GM21390 (cell line): ENCODE measurements at regions not wholly inside any gene's neighbourhood (a gene's known extent, or its start where the extent isn't known, plus 50 kb on each side); places are given as distances from the start of the nearest gene placed in this dataset.
"Not testable (repeated sequence)": the region's sequence is repeated elsewhere in the genome, so short reads cannot be mapped to it uniquely, and the experiment has no call there.

Source experiments
- ATAC-seq: cut with Tn5 transposase; IDR thresholded peaks from one replicate; pipeline ENCODE4 v1.9.1; 2021; ENCODE audit not compliant: unreplicated experiment

GRCh38 chr15:55126111-55126510 lies 70.6 kb downstream of the RSL24D1 start:
- no peak for ATAC-seq

DNA sequence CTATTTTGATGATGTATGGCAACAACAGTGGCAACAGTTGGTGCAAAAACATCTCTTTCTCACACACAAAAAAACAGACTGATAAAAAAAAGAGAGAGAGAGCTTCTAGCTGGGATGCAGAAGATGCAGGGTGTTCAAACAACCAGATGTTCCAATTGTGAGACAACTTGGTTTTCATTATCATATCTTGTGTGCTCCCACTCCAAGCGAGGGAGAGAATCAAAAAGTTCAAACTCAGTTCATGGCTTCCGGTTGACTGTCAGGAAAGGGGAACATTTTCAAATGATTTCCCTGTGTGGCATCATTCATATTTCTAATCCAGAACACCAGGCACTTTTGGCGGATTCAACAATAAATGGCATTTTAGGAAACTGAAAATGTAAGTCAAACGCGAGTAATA lies 72.1 kb downstream of the RSL24D1 start:
- ATAC-seq = no peak

- ATAC-seq = no peak
Observed at GRCh38 chr15:55118344-55118870, 78.3 kb downstream of the RSL24D1 start.

- no peak for ATAC-seq
Observed at GRCh38 chr15:55116636-55117035, 80.1 kb downstream of the RSL24D1 start.

- ATAC-seq = no peak
Observed at GRCh38 chr15:55113736-55114135, 83.0 kb downstream of the RSL24D1 start.

- ATAC-seq = no peak
Observed at GRCh38 chr15:55112706-55113105, 84.0 kb downstream of the RSL24D1 start.

DNA sequence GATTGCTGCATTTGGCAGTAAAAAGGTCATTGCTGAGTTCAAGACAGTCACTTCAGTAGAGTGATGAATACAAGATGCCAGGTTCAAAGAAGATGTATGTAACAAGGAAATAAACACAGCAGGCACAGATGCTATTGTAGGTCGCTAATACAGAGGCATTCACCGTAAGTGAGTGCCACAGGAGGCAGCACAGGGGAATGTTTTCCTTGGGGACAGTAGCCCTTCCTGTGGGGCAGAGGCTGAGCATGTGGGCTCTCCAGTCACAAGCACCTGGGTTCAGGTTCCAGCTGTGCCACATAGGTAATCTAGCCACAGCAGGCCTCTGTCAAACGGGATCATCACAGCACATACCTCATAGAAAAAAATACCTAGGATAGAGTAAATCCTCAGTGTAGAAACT lies 86.3 kb downstream of the RSL24D1 start:
- ATAC-seq = no peak

GRCh38 chr15:55108858-55109518 lies 87.8 kb downstream of the RSL24D1 start:
- ATAC-seq = peak; percentile 87

DNA sequence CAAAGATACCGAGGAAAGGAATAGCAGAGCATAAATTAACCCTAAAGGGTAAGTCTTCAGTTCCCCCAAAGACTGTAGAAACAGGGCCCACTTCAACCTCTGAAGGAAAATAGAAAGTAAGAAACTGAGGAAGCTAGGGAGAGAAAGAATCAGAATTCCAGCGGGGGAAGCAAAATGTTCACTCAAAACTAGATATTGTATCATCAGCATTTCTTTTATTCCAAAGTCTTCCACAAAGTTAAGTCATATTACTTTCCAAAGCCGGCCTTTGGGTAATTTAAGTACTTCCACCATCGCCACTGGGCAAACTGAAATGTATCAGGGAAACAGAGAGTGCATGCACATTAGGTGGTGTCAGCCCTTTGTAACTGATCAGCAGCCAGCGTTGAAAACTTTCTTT lies 88.3 kb downstream of the RSL24D1 start:
- no peak for ATAC-seq

- ATAC-seq = no peak
Observed at GRCh38 chr15:55106155-55106554, 90.6 kb downstream of the RSL24D1 start.

DNA sequence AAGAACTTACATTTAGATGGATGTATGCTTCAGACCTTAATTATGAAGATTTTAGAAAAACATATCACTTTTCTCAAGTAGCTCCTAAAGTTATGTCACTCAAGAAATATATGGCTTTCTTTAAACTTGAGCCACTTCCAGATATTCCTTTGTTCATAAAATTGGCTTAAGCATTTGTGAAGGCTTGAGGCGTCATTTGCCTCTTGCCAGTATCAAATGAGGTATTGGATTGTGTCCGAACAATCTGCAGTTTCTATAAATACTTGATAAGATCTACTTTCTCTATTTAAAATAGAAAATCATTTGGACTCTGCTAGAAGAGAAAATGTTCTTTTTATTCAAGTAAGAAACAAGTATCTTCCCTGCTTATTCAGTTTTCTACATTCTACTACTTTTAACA lies 102.6 kb downstream of the RSL24D1 start:
- no peak for ATAC-seq

- ATAC-seq = no peak
Observed at GRCh38 chr15:55088207-55088606, 108.5 kb downstream of the RSL24D1 start.

GRCh38 chr15:55084673-55085072 lies 112.1 kb downstream of the RSL24D1 start:
- no peak for ATAC-seq

- no peak for ATAC-seq
Observed at GRCh38 chr15:55084216-55084615, 112.5 kb downstream of the RSL24D1 start.

DNA sequence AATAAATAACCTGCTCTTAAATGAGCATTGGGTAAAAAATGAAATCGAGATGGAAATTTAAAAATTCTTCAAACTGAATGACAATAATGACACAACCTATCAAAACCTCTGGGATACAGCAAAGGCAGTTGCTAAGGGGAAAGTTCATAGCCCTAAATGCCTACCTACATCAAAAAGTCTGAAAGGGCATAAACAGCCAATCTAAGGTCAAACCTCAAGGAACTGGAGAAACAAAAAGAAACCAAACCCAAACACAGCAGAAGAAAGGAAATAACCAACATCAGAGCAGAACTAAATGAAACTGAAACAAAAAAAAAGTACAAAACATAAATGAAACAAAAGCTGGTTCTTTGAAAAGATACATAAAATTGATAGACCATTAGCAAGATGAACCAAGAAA lies 119.7 kb downstream of the RSL24D1 start:
- ATAC-seq = not testable (repeated sequence)

- no peak for ATAC-seq
Observed at GRCh38 chr15:55074431-55074830, 122.3 kb downstream of the RSL24D1 start.

DNA sequence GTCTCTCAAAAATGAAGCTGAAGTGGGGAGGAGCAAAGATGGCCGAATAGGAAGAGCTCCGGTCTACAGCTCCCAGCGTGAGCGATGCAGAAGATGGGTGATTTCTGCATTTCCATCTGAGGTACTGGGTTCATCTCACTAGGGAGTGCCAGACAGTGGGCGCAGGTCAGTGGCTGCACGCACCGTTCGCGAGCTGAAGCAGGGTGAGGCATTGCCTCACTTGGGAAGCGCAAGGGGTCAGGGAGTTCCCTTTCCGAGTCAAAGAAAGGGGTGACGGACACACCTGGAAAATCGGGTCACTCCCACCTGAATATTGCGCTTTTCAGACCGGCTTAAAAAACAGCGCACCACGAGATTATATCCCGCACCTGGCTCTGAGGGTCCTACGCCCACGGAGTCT lies 132.8 kb downstream of the RSL24D1 start:
- ATAC-seq = not testable (repeated sequence)

DNA sequence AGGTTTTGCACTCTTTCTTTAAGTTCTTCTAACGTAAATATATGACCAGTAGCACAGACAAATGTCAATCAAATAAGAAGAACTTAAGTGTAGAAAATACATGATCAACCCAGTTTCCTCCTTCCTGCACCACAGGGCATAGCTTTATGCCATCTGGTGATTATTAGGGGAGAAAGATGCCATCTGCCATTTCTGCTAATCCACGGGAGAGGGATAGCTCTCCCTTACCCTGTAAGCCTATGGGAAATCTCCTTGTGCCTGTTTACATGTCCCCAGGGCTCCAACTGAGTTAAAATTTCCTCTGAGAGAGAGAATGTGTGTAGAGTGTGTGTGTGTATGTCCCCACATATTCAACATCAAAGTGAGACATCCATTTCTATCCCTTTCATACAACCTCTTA lies 135.9 kb downstream of the RSL24D1 start:
- ATAC-seq = no peak

- ATAC-seq = no peak
Observed at GRCh38 chr15:55056500-55056899, 140.2 kb downstream of the RSL24D1 start.

DNA sequence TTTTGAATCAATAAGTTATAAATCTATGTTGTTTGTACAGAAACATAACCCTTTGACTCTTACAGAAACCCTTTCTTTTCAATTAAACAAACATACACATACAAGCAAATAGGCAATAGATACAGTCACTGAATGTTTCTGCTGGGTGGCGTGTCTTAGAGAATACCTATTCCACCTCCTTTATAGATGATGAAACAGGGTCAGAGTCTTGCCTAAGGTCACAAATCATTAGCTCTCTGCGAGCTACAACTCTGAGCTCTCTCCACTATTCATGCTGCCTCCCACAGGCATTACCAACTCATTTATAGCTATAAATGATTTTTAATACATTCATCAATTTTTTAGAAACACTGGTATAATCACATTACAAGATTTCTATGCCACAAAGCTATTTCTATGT lies 152.6 kb downstream of the RSL24D1 start:
- no peak for ATAC-seq

GRCh38 chr15:55037071-55037470 lies 159.7 kb downstream of the RSL24D1 start:
- no peak for ATAC-seq

DNA sequence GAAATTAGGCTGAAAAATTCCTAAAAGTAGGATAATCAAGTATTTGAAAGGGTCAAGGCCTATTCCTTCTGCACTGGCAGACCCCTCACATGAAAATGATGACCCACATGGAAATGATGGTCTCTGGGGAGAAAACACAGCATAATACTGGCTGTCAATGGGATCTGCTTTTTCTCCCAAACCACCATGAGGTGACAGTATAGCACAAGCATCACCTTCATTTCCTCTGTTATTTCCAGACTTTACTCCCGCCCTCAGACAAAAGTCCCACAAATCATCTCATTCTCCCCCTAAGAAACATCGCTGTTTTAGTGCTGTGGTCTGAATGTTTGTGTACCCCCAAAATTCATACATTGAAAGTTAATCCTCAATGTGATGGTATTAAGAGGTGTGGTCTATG lies 161.0 kb downstream of the RSL24D1 start:
- no peak for ATAC-seq

- no peak for ATAC-seq
Observed at GRCh38 chr15:55033574-55033973, 163.2 kb downstream of the RSL24D1 start.
